Bronchial epithelial cell (primary cell): ENCODE measurements at regions not wholly inside any gene's neighbourhood (a gene's known extent, or its start where the extent isn't known, plus 50 kb on each side); places are given as distances from the start of the nearest gene placed in this dataset.
"Not testable (repeated sequence)": the region's sequence is repeated elsewhere in the genome, so short reads cannot be mapped to it uniquely, and the experiment has no call there.

ENCODE experiments used
- DNase-seq: peaks from one replicate; pipeline ENCODE4 v3.0.0-alpha.2; 2010; ENCODE audit warnings: low read depth
- FAIRE-seq: peaks from 2 replicates; lab custom pipeline; 2011; peaks lifted over from hg19 to GRCh38; lab: Jason Lieb, UNC
- H3K27me3 ChIP-seq: 2 replicates; pipeline ENCODE4 v1.5.1; 2011; ENCODE audit warnings: low read length; ENCODE audit not compliant: control insufficient read depth, insufficient read depth
- H3K36me3 ChIP-seq: 2 replicates; pipeline ENCODE4 v1.5.1; 2011; ENCODE audit warnings: low read length; ENCODE audit not compliant: control insufficient read depth, insufficient read depth
- H3K4me3 ChIP-seq: 2 replicates; pipeline ENCODE4 v1.5.1; 2011; ENCODE audit warnings: mild to moderate bottlenecking, low read depth, low read length, control low read depth
- TF ChIP-seq, protein P1 (sequence below): IDR thresholded peaks from 2 replicates; pipeline ENCODE4 v1.5.1; 2011; ENCODE audit warnings: mild to moderate bottlenecking, moderate library complexity, low read length, control low read depth, inconsistent platforms; ENCODE audit not compliant: insufficient read depth, severe bottlenecking

DNA sequence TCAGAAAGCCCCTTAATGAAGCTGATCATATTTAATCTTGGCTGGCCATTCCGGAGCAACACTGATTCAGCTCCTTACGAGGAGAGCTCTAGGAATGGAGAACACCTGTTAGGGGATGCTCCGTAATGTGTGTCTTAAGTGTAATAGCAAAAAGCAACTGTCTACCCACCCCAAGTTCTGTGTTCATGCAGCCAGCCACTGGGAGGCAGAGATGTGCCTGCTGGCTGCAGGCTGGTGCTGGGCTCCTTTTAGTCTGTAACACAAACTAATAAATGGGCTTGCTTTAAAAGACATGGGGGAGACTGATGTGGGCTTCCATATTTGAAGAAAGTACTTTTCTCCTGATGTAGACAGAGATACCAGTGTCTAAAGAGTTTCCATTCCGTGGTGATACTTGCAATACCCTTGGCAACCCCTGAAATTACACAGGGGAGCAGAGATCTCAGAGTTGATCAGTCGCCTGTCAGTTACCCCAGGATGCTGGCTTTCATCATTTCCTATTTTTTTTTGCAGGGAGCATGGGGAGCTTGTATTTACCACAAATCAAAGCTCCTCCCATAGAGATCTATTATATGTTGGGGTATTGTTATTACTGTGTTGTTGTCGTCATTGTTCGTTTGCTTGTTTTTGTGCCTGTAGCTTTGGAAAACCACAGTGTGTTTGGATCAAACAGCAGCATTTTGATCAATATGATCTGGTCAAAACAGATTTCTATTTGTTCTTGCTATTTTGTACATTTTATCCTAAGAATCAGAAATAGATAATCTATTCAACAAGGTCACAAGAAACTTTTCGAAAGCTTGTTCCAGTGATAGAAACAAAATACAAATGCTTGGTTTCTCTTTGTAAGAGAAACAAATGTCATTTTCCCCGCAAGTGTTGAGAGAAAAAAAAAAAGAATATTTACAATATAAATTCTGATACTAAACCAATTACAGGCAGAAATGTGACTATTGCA is 65.8 kb downstream of the MTX3 start:
- DNase-seq (peak; percentile 34), FAIRE-seq (no peak)
- TF ChIP-seq, protein P1, sequence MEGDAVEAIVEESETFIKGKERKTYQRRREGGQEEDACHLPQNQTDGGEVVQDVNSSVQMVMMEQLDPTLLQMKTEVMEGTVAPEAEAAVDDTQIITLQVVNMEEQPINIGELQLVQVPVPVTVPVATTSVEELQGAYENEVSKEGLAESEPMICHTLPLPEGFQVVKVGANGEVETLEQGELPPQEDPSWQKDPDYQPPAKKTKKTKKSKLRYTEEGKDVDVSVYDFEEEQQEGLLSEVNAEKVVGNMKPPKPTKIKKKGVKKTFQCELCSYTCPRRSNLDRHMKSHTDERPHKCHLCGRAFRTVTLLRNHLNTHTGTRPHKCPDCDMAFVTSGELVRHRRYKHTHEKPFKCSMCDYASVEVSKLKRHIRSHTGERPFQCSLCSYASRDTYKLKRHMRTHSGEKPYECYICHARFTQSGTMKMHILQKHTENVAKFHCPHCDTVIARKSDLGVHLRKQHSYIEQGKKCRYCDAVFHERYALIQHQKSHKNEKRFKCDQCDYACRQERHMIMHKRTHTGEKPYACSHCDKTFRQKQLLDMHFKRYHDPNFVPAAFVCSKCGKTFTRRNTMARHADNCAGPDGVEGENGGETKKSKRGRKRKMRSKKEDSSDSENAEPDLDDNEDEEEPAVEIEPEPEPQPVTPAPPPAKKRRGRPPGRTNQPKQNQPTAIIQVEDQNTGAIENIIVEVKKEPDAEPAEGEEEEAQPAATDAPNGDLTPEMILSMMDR, result peak; percentile 69
- Histone ChIP-seq H3K36me3 (no peaks in the 10 kb centered on the region), H3K4me3 (no peak overlapping the region), H3K27me3 (no peaks in the 10 kb centered on the region)

DNA sequence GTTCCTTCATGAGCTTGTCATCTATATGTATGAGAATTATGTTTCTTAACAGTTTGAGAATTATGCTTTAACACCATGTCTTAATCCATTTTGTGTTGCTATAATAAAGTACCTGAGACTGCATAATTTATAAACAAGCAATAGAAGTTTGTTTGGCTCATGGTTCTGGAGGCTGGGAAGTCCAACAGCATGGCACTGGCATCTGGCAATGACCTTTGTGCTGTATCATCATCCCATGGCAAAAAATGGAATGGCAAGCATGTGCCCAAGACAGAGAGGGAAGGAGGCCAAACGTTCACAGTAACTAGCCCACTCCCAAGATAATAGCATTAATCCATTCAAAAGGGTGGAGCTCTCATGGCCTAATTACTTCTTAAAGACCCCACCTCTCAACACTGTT is 67.6 kb downstream of the MTX3 start:
- no peaks in the 10 kb centered on the region for H3K36me3 ChIP-seq
- TF ChIP-seq, protein P1, result no peak
- DNase-seq (no peak), FAIRE-seq (no peak)
- H3K4me3 ChIP-seq, result no peak overlapping the region
- no peaks in the 10 kb centered on the region for H3K27me3 ChIP-seq

DNA sequence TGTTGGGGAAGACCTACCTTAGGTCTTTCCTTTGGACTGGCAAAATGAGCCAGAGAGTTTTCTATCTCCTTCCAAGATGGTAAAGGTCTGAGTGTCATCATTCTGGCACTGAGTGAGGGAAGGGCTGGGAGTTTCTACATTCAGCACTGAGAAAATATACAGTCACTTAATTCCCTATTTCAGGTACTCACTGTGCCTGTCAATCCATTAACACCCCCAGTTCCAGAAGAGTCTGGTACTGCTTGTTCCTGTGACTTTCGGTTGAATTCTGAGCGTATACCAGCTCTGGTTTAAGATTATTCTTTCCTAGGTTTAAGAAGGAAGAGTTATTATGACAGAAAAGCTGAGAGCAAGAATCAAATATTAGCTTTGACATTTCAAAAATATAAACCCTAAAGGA is 68.4 kb downstream of the MTX3 start:
- TF ChIP-seq, protein P1, result no peak
- DNase-seq (no peak), FAIRE-seq (no peak)
- Histone ChIP-seq H3K36me3 (no peaks in the 10 kb centered on the region), H3K27me3 (no peaks in the 10 kb centered on the region), H3K4me3 (no peak overlapping the region)

DNA sequence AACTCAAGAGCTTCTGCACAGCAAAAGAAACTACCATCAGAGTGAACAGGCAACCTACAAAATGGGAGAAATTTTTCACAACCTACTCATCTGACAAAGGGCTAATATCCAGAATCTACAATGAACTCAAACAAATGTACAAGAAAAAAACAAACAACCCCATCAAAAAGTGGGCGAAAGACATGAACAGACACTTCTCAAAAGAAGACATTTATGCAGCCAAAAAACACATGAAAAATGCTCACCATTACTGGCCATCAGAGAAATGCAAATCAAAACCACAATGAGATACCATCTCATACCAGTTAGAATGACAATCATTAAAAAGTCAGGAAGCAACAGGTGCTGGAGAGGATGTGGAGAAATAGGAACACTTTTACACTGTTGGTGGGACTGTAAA is 83.6 kb downstream of the MTX3 start:
- not testable (repeated sequence) for FAIRE-seq, H3K27me3 ChIP-seq, DNase-seq, H3K36me3 ChIP-seq, H3K4me3 ChIP-seq

DNA sequence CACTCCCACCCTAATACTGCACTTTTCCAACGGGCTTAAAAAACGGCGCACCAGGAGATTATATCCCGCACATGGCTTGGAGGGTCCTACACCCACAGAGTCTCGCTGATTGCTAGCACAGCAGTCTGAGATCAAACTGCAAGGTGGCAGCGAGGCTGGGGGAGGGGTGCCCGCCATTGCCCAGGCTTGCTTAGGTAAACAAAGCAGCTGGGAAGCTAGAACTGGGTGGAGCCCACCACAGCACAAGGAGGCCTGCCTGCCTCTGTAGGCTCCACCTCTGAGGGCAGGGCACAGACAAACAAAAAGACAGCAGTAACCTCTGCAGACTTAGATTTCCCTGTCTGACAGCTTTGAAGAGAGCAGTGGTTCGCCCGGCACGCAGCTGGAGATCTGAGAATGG is 88.5 kb downstream of the MTX3 start:
- DNase-seq, H3K4me3 ChIP-seq, H3K27me3 ChIP-seq, H3K36me3 ChIP-seq, FAIRE-seq: not testable (repeated sequence)

DNA sequence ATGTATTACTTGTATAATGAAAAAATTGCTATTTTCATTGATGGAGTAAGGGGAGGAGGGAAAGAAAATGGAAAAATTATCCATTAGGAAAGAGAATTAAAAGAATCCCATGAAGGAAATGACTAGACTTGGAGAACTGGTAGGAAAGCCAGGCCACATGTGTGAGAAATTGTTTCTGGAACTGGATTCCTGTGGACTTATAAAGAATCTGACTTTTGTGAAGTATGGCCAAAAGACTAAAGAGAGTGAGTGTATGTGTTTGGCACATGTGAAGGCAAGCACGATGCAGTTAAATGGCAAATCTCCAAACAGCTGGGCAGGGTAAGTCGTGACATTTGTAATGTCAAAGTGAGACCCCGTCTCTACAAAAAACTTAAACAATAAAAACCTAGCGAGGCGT is 89.4 kb downstream of the MTX3 start:
- no peak overlapping the region for H3K4me3 ChIP-seq
- no peaks in the 10 kb centered on the region for H3K36me3 ChIP-seq
- no peak for DNase-seq
- H3K27me3 ChIP-seq, result no peaks in the 10 kb centered on the region
- TF ChIP-seq, protein P1, result no peak
- FAIRE-seq, result no peak
